ENCODE measurements at regions not wholly inside any gene's neighbourhood (a gene's known extent, or its start where the extent isn't known, plus 50 kb on each side); places are given as distances from the start of the nearest gene placed in this dataset.

DNA sequence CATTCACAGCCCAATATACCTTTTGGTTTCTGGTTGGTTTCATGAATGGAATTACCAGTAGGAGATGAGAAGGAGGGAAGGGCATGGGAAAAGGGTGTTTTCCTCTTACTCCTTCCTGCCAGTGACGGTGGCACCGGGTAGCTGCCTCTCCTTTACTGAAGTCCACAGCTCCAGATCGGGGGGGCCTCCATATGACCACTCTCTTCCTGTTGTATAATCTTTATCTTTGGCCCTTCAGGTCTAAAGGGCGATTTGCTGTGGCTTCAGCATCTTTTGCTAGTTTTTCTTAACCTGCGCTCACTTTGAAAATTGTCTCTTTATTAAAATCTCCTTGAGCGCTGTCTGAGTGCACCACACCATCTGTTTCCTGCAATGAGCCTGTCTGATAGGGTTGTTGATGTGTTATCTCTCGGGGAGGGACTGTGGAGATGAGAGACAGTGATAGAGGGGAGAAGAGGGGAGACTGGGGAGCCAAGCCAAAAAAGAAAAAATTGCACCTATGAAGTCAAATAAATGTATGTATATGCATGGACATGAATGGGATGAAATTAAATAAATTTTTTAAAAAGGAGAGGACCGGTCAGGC lies 449.3 kb upstream of the KLF4 start:
- no peak for TF ChIP-seq CTCF (conservative IDR thresholded peaks at IDR 0.05; ENCODE audit: low read depth, low read length)

GRCh38 chr9:107935931-107936330 lies 446.4 kb upstream of the KLF4 start:
- H3K27me3 ChIP-seq (ENCODE audit: insufficient read depth, low read depth) = no peaks in the 10 kb centered on the region
- H3K4me3 ChIP-seq (IDR thresholded peaks at IDR 0.05; ENCODE audit: insufficient read depth, low read depth, low read length) = no peak overlapping the region
- no peak overlapping the region for H3K4me2 ChIP-seq
- H4K20me1 ChIP-seq (ENCODE audit: insufficient read depth) = no peaks in the 10 kb centered on the region
- H3K4me1 ChIP-seq (ENCODE audit: low read depth, poor library complexity, severe bottlenecking) = no peaks in the 10 kb centered on the region
- H3K27ac ChIP-seq = no peak overlapping the region
- H3K36me3 ChIP-seq (ENCODE audit: insufficient read depth) = no peaks in the 10 kb centered on the region
- H3K79me2 ChIP-seq (ENCODE audit: insufficient read depth, low read depth) = no peaks in the 10 kb centered on the region
- no peak for TF ChIP-seq CTCF (conservative IDR thresholded peaks at IDR 0.05; ENCODE audit: low read depth, low read length)
- H2AFZ ChIP-seq (ENCODE audit: low read depth) = no peak overlapping the region
- no peak overlapping the region for H3K9ac ChIP-seq

More for the DNA sequence above, 449.3 kb upstream of the KLF4 start:
- Histone ChIP-seq H3K4me3 (IDR thresholded peaks at IDR 0.05; ENCODE audit: insufficient read depth, low read depth, low read length) (no peak overlapping the region), H3K27me3 (ENCODE audit: insufficient read depth, low read depth) (no peaks in the 10 kb centered on the region), H3K79me2 (ENCODE audit: insufficient read depth, low read depth) (no peaks in the 10 kb centered on the region), H2AFZ (ENCODE audit: low read depth) (no peak overlapping the region), H4K20me1 (ENCODE audit: insufficient read depth) (no peaks in the 10 kb centered on the region), H3K9ac (no peak overlapping the region), H3K4me2 (no peak overlapping the region), H3K36me3 (ENCODE audit: insufficient read depth) (no peaks in the 10 kb centered on the region), H3K4me1 (ENCODE audit: low read depth, poor library complexity, severe bottlenecking) (no peaks in the 10 kb centered on the region), H3K27ac (no peak overlapping the region)

GRCh38 chr9:107933516-107933915 lies 443.9 kb upstream of the KLF4 start:
- TF ChIP-seq CTCF (conservative IDR thresholded peaks at IDR 0.05; ENCODE audit: low read depth, low read length) = no peak
- Histone ChIP-seq H2AFZ (ENCODE audit: low read depth) (no peak overlapping the region), H3K4me1 (ENCODE audit: low read depth, poor library complexity, severe bottlenecking) (no peaks in the 10 kb centered on the region), H3K79me2 (ENCODE audit: insufficient read depth, low read depth) (no peaks in the 10 kb centered on the region), H3K4me2 (no peak overlapping the region), H3K4me3 (IDR thresholded peaks at IDR 0.05; ENCODE audit: insufficient read depth, low read depth, low read length) (no peak overlapping the region), H3K27me3 (ENCODE audit: insufficient read depth, low read depth) (no peaks in the 10 kb centered on the region), H4K20me1 (ENCODE audit: insufficient read depth) (no peaks in the 10 kb centered on the region), H3K9ac (no peak overlapping the region), H3K27ac (no peak overlapping the region), H3K36me3 (ENCODE audit: insufficient read depth) (no peaks in the 10 kb centered on the region)

GRCh38 chr9:107933097-107933496 lies 443.5 kb upstream of the KLF4 start:
- no peak overlapping the region for H3K4me3 ChIP-seq (IDR thresholded peaks at IDR 0.05; ENCODE audit: insufficient read depth, low read depth, low read length)
- no peaks in the 10 kb centered on the region for H3K79me2 ChIP-seq (ENCODE audit: insufficient read depth, low read depth)
- H3K36me3 ChIP-seq (ENCODE audit: insufficient read depth) = no peaks in the 10 kb centered on the region
- no peak for TF ChIP-seq CTCF (conservative IDR thresholded peaks at IDR 0.05; ENCODE audit: low read depth, low read length)
- H3K4me2 ChIP-seq = no peak overlapping the region
- no peak overlapping the region for H3K27ac ChIP-seq
- no peaks in the 10 kb centered on the region for H3K27me3 ChIP-seq (ENCODE audit: insufficient read depth, low read depth)
- H3K9ac ChIP-seq = no peak overlapping the region
- H4K20me1 ChIP-seq (ENCODE audit: insufficient read depth) = no peaks in the 10 kb centered on the region
- no peaks in the 10 kb centered on the region for H3K4me1 ChIP-seq (ENCODE audit: low read depth, poor library complexity, severe bottlenecking)
- H2AFZ ChIP-seq (ENCODE audit: low read depth) = no peak overlapping the region

All from KMS-11 (cell line).